GM21737 (cell line): ENCODE measurements at regions not wholly inside any gene's neighbourhood (a gene's known extent, or its start where the extent isn't known, plus 50 kb on each side); places are given as distances from the start of the nearest gene placed in this dataset.
"Not testable (repeated sequence)": the region's sequence is repeated elsewhere in the genome, so short reads cannot be mapped to it uniquely, and the experiment has no call there.

Source experiments
- ATAC-seq: cut with Tn5 transposase; IDR thresholded peaks from one replicate; pipeline ENCODE4 v1.9.1; 2021; ENCODE audit warnings: mild to moderate bottlenecking, moderate library complexity; ENCODE audit not compliant: unreplicated experiment

DNA sequence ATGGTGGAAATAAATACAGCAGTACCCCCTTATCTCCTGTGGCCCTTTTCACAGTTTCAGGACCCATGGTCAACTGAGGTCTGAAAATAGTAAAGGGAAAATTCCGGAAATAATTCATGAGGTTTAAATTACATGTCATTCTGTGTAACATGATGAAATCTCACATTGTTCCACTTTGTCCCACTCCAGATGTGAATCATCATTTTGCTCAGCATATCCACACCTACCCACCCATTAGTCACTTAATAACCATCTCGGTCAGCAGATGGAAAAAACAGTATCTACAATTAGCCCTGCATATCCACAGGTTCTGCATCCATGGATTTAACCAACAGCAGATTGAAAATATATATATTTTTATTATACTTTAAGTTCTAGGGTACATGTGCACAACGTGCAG is 86.9 kb upstream of the GORAB start:
- ATAC-seq: no peak

DNA sequence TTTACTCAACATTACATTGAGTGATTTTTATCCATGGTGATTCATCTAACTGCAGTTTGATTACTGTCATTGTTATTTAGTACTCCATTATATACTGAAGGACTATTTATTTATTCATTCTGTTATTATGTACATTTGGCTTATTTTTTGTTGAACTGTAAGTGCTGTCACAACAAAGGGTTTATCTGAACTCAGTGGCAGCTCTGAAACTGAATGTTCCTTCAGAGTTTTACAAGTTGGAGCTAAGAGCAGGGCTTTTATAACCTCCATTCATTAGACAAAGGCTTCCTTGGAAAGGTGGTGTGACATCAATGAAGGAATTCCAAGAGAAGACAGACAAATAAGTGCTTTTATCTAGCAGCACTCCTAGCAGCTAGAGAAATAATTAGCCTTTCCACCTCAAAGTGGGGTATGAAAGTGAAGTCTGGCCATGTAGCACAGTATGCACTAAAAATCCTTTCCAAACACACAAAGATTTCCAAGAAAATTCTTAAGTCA is 83.3 kb upstream of the GORAB start:
- ATAC-seq: no peak

DNA sequence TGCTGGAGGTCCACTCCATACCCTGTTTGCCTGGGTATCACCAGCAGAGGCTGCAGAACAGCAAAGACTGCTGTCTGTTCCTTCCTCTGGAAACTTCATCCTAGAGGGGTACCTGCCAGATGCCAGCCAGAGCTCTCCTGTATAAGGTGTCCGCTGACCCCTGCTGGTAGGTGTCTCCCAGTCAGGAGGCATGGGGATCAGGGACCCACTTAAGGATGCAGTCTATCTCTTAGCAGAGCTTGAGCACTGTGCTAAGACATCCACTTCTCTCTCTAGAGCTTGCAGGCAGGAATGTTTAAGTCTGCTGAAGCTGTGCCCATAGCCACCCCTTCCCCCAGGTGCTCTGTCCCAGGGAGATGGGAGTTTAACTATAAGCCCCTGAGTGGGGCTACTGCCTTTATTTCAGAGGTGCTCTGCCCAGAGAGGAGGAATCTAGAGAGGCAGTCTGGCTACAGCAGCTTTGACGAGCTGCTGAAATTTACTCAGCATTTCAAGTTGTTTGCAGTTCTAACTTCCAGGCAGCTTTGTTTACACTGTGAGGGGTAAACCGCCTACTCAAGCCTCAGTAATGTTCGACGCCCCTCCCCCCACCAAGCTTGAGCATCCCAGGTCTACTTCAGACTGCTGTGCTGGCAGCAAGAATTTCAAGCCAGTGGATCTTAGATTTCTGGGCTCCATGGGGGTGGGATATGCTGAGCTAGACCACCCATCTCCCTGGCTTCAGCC is 74.5 kb upstream of the GORAB start:
- ATAC-seq: not testable (repeated sequence)

DNA sequence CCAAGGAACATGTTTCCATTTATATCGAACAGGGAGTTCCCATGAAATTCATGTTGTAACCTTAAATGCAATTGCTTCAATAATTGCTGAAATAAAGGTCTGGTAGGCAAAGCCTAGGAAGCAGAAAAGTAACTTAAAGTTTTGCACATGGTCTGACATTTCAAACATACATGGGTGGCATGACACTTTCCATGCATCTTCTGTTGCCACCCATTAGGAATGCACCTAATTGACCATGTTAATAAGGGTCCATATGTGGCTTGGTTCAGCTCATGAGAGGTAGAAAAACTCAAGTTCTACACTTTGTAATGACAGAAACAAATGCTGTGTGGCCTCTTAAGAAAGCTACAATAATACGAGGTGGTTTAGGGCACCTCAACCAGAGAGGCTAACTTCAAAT is 72.0 kb upstream of the GORAB start:
- no peak for ATAC-seq

DNA sequence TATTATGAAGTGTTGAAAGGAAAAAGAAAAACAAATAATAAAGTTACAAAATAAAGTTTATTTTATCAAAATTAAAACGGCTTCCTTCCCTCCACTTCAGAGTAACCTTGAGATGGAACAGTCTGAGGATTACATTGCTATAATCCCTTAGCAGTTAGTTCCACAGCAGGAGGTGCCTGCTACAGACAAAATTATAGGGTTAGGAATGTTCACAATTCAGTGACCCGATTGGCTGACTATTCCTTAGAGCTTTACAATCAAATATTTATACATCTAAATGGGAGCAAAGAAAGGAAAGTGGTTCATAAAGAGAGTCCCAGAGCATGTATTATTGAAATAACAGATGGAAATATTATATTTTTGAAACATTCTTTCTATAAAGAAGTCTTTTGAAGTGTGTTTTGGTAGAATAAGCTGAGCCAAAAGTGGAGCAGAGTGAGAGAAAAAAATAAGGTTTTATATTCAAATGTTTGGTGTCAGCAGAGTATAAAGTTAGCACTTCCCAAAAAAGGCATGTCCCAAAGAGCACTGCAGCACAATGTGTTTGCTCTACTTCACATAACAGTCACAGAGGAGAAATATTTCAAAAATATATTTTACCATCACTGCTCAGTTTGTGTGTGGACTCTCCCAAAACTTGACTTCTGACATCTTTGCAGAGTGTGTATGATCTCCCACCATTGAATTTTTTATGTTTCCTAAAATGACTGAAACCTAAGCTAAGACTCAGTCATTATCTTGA is 71.4 kb upstream of the GORAB start:
- ATAC-seq: no peak

DNA sequence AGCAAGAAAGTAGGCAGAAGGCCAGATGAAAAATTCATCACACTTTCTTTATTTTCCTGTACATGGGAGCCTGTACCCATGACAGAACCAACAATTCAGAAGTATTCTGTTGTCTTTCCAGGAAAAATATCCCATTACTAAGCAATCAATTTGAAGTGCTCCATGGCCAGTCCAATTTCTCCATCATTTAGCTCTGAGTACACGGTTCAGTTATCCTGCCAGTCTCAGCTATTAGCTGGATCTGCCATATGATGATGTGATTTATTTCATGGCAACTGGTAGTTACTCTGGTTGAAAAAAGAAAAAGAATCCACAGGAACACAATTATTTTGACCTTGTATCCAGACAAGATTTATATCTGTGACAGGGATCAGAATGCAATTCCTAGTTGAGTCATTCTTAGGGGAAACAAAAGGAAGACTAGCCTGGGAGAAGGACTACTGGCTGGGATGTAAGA is 70.6 kb upstream of the GORAB start:
- no peak for ATAC-seq

DNA sequence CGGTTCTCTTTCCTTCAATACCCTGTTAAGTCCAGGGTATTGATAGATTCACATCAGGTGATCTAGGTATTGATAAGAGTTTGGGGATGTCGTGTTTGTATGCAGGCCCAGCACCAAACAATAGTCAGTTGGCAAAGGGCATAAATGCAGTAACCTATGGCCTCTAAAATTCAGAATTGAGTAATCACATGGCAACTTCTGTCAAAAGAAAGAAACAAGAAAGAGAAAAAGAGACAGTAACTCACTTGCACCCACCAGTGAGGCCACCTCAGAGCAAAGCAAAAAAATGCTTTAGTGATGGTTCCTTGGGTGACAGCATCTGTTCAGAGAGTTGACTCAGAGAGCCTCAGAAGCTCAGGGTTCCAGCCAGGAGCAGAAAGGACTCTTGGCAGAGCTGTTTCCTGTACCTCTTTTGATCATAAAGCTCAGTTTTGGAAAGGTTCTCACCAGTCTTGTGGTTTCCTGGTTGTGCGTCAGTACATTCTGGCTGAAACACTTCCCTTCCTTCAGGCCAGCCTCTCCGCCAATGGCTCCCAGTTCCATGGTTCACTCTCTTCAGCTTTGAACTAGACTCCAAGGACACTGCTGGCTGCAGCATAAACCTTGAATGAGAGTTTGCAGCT is 70.1 kb upstream of the GORAB start:
- ATAC-seq: no peak

DNA sequence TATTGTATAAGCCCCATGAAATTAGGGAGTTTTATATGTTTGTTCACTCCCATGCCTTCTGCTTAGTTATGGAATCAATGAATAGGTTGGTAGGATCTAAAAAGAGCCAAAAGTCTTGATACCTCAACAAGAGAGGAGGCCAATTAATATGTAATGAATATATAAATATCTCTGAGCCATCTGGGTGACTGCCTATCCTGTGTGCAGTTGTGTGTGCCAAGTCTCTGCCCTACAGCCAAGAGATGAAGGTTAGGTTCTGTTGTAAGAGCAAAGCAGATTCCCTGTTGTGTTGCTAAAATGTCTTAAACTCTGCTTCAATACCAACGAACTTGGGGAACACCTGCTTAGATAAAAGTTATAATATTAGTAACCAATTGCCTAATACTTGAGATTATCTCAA is 61.8 kb upstream of the GORAB start:
- ATAC-seq: no peak

DNA sequence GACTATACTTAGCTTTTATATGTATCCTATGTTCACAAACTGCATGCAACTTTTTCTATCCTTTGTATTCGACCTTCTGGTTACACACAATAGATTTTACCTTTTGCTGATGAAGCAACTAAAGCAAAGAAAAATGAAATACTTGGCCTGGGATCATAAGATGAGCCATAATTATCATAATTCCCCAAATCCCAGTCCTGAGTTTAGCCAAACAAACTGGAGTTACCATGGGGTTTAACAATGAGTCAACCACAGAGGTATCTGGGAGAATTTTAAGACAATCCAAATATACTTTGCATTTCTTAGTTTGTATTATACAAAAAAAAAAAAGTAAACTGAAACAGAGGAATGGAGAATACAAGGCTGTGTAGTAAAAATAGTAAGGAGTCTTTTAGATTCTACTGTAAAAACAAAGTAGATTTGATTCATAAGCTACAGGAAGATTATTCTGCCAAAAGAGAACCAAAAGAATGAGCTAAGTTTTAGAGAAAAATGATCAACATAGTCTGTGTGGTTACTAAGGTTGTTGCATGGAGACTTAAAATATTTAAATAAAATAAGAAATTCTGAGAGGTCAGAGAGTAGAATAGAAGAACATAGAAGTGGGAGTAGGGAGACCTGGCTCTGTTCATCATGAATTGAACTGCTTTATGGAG is 60.4 kb upstream of the GORAB start:
- ATAC-seq: no peak

DNA sequence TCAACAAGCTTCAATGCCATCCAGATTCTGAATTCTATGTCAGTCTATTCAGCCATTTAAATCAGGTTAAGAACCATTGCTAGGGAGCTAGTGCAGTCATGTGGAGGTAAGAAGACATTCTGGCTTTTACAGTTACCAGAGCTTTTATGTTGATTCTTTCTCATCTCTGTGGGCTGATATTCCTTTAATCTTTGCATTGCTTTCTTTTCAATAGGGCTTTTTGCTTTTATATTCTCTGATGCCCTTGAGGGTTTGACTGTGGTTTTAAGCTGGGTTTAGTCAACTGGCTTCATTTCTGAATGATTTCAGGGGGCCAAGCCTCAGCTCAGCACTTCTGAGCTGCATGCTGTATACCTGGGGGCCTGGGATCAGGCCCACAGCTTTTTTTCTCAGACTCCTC is 51.0 kb upstream of the GORAB start:
- ATAC-seq: no peak
